GM12864 (cell line): ENCODE measurements at regions not wholly inside any gene's neighbourhood (a gene's known extent, or its start where the extent isn't known, plus 50 kb on each side); places are given as distances from the start of the nearest gene placed in this dataset.

Experiments
- DNase-seq: peaks from one replicate; pipeline ENCODE4 v3.0.0-alpha.2; 2011; ENCODE audit warnings: low read depth
- H3K4me3 ChIP-seq: 2 replicates; pipeline ENCODE4 v1.5.1; 2011; ENCODE audit warnings: mild to moderate bottlenecking, low read depth, low read length, control low read depth
- CTCF ChIP-seq: IDR thresholded peaks from 2 replicates; pipeline ENCODE4 v1.5.1; 2011; ENCODE audit warnings: low read depth, mild to moderate bottlenecking, moderate library complexity, low read length, control low read depth, inconsistent platforms; ENCODE audit errors: missing control alignments

DNA sequence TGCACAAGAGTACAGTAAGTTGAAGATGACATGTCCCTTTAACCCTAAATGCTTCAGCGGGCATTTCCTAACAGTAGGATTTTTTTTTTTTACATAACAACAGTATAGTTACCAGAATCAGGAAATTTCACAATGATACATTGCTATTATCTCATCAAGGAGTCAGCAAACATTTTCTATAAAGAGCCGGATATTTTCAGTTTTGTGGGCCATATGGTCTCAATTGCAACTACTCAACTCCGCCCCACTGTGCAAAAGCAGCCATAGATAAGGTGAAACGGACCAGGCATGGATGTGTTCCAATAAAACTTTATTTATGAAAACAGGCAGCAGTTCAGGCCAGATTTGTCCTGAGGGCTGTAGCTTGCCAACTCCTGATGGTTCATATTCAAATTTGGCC, 130.6 kb downstream of the SMAD6 start:
- H3K4me3 ChIP-seq = no peak overlapping the region
- no peak for DNase-seq
- TF ChIP-seq CTCF = no peak

- no peak for DNase-seq
- no peak overlapping the region for H3K4me3 ChIP-seq
- no peak for TF ChIP-seq CTCF
Observed at GRCh38 chr15:66833371-66833770, 131.3 kb downstream of the SMAD6 start.

- DNase-seq = no peak
- TF ChIP-seq CTCF = no peak
- no peak overlapping the region for H3K4me3 ChIP-seq
Observed at GRCh38 chr15:66833803-66834202, 131.8 kb downstream of the SMAD6 start.

DNA sequence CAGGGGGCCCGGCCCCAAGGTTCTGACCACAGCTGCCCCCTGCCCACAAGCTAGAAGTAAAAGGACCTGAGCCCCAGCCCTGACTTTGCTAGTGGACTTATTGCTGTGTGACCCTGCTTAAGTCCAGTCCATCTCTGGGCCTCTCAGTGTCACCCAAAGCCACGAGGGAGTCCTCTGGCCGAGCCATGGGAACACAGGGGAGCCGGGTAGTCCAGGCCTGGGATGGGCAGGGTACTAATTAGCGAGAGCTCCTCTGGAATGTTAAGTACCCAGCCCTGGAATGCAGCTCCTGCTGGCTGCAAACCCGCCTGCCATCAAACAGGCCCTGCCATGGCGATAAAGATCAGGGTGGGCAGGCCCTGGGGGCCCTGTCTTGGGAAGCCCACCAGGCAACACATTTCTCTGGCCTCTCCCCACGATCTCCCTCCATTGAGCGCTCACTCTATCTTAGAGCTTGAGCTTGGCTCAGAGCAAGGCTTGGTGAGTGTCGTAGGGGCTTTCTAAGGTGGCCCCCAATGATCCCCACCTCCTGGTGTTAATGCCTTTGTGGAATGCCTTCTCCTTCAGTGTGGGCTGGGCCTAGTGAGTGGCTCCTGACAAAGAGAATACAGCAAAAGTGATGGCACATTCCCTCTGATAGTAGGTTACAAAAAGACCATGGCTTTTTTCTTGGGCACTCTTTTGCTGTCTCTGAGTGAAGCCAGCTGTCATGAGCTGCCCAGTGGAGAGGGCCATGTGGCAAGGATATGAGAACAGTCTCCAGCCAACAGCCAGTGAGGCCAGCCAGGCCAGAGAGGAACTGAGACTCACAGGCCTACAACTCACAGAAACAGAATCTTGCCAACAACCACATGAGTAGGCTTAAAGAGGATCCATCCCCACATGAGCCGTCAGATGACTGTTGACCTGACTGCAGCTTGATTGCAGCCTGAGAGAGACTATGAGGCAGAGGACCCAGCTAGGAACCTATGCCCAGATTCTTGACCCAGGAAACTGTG, 133.1 kb downstream of the SMAD6 start:
- no peak for DNase-seq
- TF ChIP-seq CTCF = no peak
- H3K4me3 ChIP-seq = no peak overlapping the region

DNA sequence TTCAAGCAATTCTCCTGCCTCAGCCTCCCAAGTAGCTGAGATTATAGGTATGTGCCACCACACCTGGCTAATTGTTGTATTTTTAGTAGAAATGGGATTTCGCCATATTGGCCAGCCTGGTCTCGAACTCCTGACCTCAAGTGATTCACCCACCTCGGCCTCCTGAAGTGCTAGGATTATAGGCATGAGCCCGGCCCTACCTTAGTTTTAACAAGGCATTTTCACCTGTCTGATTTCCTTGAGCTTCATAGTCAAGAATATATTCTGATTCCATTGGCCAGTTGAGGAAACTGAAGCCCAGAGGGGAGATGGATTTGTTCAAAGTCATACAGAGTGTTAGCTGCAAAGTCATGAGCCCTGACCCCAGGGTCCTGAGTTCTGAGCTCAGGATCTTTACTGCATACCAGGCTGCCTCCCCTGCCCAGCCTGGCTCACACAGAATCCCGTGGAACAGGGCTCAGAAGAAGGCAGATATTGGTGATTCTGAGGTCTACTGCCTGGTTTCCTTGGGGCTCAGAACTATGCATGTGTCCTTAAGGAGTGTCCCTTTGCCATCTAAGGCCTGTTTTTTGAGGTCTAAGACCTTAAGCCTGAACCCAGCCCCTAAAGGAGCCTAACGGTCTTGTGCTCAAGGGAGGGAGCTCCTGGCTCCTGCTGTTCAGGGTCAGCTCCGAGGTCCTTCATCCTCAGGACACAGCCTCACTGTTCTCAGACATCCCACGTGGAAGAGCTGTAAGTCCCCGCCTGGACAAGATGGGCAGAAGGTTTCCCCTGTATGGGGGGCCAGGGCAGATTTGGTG, 134.4 kb downstream of the SMAD6 start:
- TF ChIP-seq CTCF = no peak
- no peak for DNase-seq
- no peak overlapping the region for H3K4me3 ChIP-seq

DNA sequence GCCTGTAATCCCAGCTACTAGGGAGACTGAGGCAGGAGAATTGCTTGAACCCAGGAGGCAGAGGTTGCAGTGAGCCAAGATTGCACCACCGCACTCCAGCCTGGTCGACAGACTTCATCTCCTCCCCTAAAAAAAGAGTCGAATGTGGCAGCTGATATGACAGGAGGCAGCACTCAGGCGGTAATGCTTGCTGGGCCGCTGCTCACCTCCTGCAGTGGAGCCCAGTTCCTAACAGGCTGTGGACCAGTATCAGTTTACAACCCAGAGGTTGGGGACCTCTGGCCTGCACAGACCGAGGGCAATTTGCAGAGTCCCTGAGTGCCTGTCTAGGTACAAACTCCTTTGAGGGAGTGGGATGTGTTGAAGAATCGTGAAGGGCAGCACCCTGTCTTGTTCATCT, 136.2 kb downstream of the SMAD6 start:
- no peak for DNase-seq
- no peak for TF ChIP-seq CTCF
- no peak overlapping the region for H3K4me3 ChIP-seq
